B cell (primary cell): ENCODE measurements at regions not wholly inside any gene's neighbourhood (a gene's known extent, or its start where the extent isn't known, plus 50 kb on each side); places are given as distances from the start of the nearest gene placed in this dataset.

Experiments used
- CTCF ChIP-seq: fragments of 200-600 bp; IDR thresholded peaks from one replicate; pipeline ENCODE4 v1.8.0; 2022; ENCODE audit warnings: antibody characterized with exemption, mild to moderate bottlenecking
- EZH2 ChIP-seq: IDR thresholded peaks from 2 replicates; pipeline ENCODE4 v1.6.1; 2012; ENCODE audit warnings: borderline replicate concordance, low read depth, mild to moderate bottlenecking, moderate library complexity, low read length; ENCODE audit not compliant: insufficient read depth, poor library complexity, severe bottlenecking

- TF ChIP-seq CTCF (no peak), EZH2 (no peak)
These were observed 268.4 kb upstream of the ROPN1 start for GRCh38 chr3:124260206-124260915.
